GM12878 (cell line): ENCODE measurements at regions not wholly inside any gene's neighbourhood (a gene's known extent, or its start where the extent isn't known, plus 50 kb on each side); places are given as distances from the start of the nearest gene placed in this dataset.

Source experiments
- ATAC-seq: fragments of 200-7000 bp; cut with Tn5 transposase; 3 replicates; pipeline ENCODE4 v1.9.1; 2020; ENCODE audit warnings: mild to moderate bottlenecking, moderate library complexity
- BruUV-seq: library from RNA; stranded (reverse); fragments of 400-500 nt; replicated peaks from 2 replicates; lab custom pipeline; 2021; lab: Mats Ljungman, UMichigan
- CTCF ChIA-PET: fragments of 300-600 bp; sonication (Branson Sonifier 250); formaldehyde crosslinking; extraction: SDS; loops from one replicate; lab custom pipeline; 2021; ENCODE audit warnings: inconsistent platforms; lab: Yijun Ruan, JAX
- POLR2A ChIA-PET: fragments of 350-600 bp; formaldehyde crosslinking; extraction: SDS; loops from one replicate; lab custom pipeline; 2021; ENCODE audit warnings: inconsistent platforms; lab: Charles Lee
- RAD21 ChIA-PET: fragments of 300-600 bp; sonication (Branson Sonifier 250); formaldehyde crosslinking; loops from one replicate; lab custom pipeline; 2023; ENCODE audit warnings: antibody characterized with exemption; ENCODE audit not compliant: unreplicated experiment; lab: Charles Lee
- SMC1A ChIA-PET: fragments of 300-600 bp; sonication (Branson Sonifier 250); formaldehyde crosslinking; loops from one replicate; lab custom pipeline; 2023; ENCODE audit not compliant: unreplicated experiment, uncharacterized antibody; lab: Charles Lee
- DNase-seq: peaks from one replicate; pipeline ENCODE4 v3.0.0-alpha.2; 2011; ENCODE audit warnings: low read depth, low spot score
- FAIRE-seq: peaks from 3 replicates; lab custom pipeline; 2011; peaks lifted over from hg19 to GRCh38; lab: Jason Lieb, UNC
- H2AFZ ChIP-seq: 2 replicates; pipeline ENCODE4 v1.6.0; 2011; ENCODE audit warnings: low read depth, low read length, control low read depth; ENCODE audit not compliant: control insufficient read depth
- H3K27ac ChIP-seq: 2 replicates; pipeline ENCODE4 v1.5.1; 2011; ENCODE audit warnings: control low read depth; ENCODE audit not compliant: control insufficient read depth, insufficient read depth
- H3K27me3 ChIP-seq, 2 experiments: replicated peaks in 1 of 2; 2 replicates each; pipeline versions ENCODE4 v1.6.0 to v1.6.1; 2011; ENCODE audit warnings: low read length in 1 of 2; ENCODE audit not compliant: control insufficient read depth in 2 of 2, insufficient read depth in 2 of 2
- H3K36me3 ChIP-seq, 2 experiments: 2 replicates each; pipeline ENCODE4 v1.5.1; 2011; ENCODE audit warnings: low read length in 1 of 2; ENCODE audit not compliant: control insufficient read depth in 2 of 2, insufficient read depth in 2 of 2
- H3K4me1 ChIP-seq: 2 replicates; pipeline ENCODE4 v1.6.1; 2011; ENCODE audit warnings: mild to moderate bottlenecking, low read length, moderate library complexity, mixed read lengths; ENCODE audit not compliant: control insufficient read depth, insufficient read depth
- H3K4me2 ChIP-seq: 2 replicates; pipeline ENCODE4 v1.6.0; 2011; ENCODE audit warnings: control low read depth; ENCODE audit not compliant: control insufficient read depth, insufficient read depth
- H3K4me3 ChIP-seq: fragments of 200-600 bp; sonication (generic); 2 replicates; pipeline ENCODE4 v1.5.1; 2016
- H3K79me2 ChIP-seq: 2 replicates; pipeline ENCODE4 v1.6.0; 2011; ENCODE audit warnings: low read length; ENCODE audit not compliant: control insufficient read depth, insufficient read depth
- H3K9ac ChIP-seq: 2 replicates; pipeline ENCODE4 v1.8.0; 2011; ENCODE audit warnings: low read length, control low read depth, mixed read lengths; ENCODE audit not compliant: control insufficient read depth, insufficient read depth
- H3K9me3 ChIP-seq: replicated peaks from 3 replicates; pipeline ENCODE4 v1.5.1; 2011; ENCODE audit warnings: mild to moderate bottlenecking, low read length; ENCODE audit not compliant: control insufficient read depth, insufficient read depth
- H4K20me1 ChIP-seq: 2 replicates; pipeline ENCODE4 v1.6.0; 2011; ENCODE audit not compliant: control insufficient read depth, insufficient read depth
- ATF3 ChIP-seq: IDR thresholded peaks from 2 replicates; pipeline ENCODE4 v1.6.1; 2011; ENCODE audit warnings: low read depth, mild to moderate bottlenecking, low read length, moderate library complexity, borderline replicate concordance; ENCODE audit errors: extremely low read depth
- BCL11A ChIP-seq: IDR thresholded peaks from 2 replicates; pipeline ENCODE4 v1.6.1; 2011; ENCODE audit warnings: low read depth, low read length
- EP300 ChIP-seq, 2 experiments: fragments of 150-350 bp in 1 of 2; IDR thresholded peaks; 2 replicates each; pipeline ENCODE4 v1.6.1; 2011 to 2012; ENCODE audit warnings: low read depth in 2 of 2, low read length in 2 of 2, borderline replicate concordance in 1 of 2, improper control_type of control experiment in 1 of 2, inconsistent platforms in 1 of 2; ENCODE audit not compliant: control insufficient read depth in 1 of 2
- GATAD2B ChIP-seq: fragments of 450-650 bp; conservative IDR thresholded peaks from 2 replicates; pipeline ENCODE4 v1.6.1; 2017; ENCODE audit warnings: low read depth, mild to moderate bottlenecking, moderate library complexity
- HDAC2 ChIP-seq: fragments of 200-600 bp; sonication (generic); IDR thresholded peaks from 2 replicates; pipeline ENCODE4 v1.6.1; 2017
- IKZF2 ChIP-seq, 2 experiments: fragments of 450-650 bp; IDR thresholded peaks; 2 replicates each; pipeline ENCODE4 v1.6.1; 2017; ENCODE audit warnings: mild to moderate bottlenecking in 2 of 2, moderate library complexity in 2 of 2
- JUND ChIP-seq: IDR thresholded peaks from 2 replicates; pipeline ENCODE4 v1.6.1; 2012; ENCODE audit warnings: low read depth, mild to moderate bottlenecking, low read length, improper control_type of control experiment, moderate library complexity
- KLF5 ChIP-seq: fragments of 450-650 bp; IDR thresholded peaks from 2 replicates; pipeline ENCODE4 v1.6.1; 2014; ENCODE audit warnings: mild to moderate bottlenecking; ENCODE audit not compliant: partially characterized antibody
- NFIC ChIP-seq: IDR thresholded peaks from 2 replicates; pipeline ENCODE4 v1.6.1; 2012; ENCODE audit warnings: low read depth, mild to moderate bottlenecking, inconsistent platforms, low read length, moderate library complexity
- NFXL1 ChIP-seq: fragments of 450-650 bp; IDR thresholded peaks from 2 replicates; pipeline ENCODE4 v1.6.1; 2017; ENCODE audit warnings: antibody characterized with exemption, mild to moderate bottlenecking, borderline replicate concordance
- NFYB ChIP-seq: IDR thresholded peaks from 2 replicates; pipeline ENCODE4 v1.6.1; 2011; ENCODE audit warnings: low read depth, mild to moderate bottlenecking, low read length, improper control_type of control experiment, moderate library complexity; ENCODE audit not compliant: insufficient read depth
- POLR2A ChIP-seq: IDR thresholded peaks from 2 replicates; pipeline ENCODE4 v1.6.1; 2011; ENCODE audit warnings: low read depth, mild to moderate bottlenecking, low read length
- POU2F2 ChIP-seq: IDR thresholded peaks from 3 replicates; pipeline ENCODE4 v1.6.1; 2011; ENCODE audit warnings: low read depth, mild to moderate bottlenecking, low read length, borderline replicate concordance
- TAF1 ChIP-seq: IDR thresholded peaks from 2 replicates; pipeline ENCODE4 v1.6.1; 2011; ENCODE audit warnings: mild to moderate bottlenecking, low read depth, low read length, borderline replicate concordance
- YY1 ChIP-seq: IDR thresholded peaks from 2 replicates; pipeline ENCODE4 v1.6.1; 2011; ENCODE audit warnings: low read depth, mild to moderate bottlenecking, low read length
- ZZZ3 ChIP-seq: IDR thresholded peaks from 2 replicates; pipeline ENCODE4 v1.6.1; 2011; ENCODE audit warnings: low read depth; ENCODE audit not compliant: control insufficient read depth, insufficient read length
- WGBS: methylation state at CpG from one replicate; pipeline ENCODE4 v1.1.6; 2016; ENCODE audit warnings: low lambda C conversion rate; ENCODE audit not compliant: insufficient replicate concordance, insufficient coverage; ENCODE audit errors: missing lambda C conversion rate; 5-methylcytosine and 5-hydroxymethylcytosine counted together
- in situ Hi-C: fragments of 300-500 bp; cut with MboI; formaldehyde crosslinking; loops from 9 replicates; pipeline ENCODE4 v1.14.3; 2018; ENCODE audit warnings: mixed read lengths
- intact Hi-C: fragments of 100-400 bp; cut with micrococcal nuclease; formaldehyde crosslinking; loops from one replicate; pipeline ENCODE4 v1.14.2; 2022; ENCODE audit not compliant: unreplicated experiment

- TF ChIP-seq POLR2A: no peak
- no peak for TF ChIP-seq BCL11A
- no peak for TF ChIP-seq POU2F2
Measured at GRCh38 chr2:200218645-200219044, 87.8 kb upstream of the SPATS2L start (continued).

GRCh38 chr2:200219309-200220113, 87.0 kb upstream of the SPATS2L start:
- DNase-seq (no peak), FAIRE-seq (no peak), ATAC-seq (no peak)
- no peaks in the 10 kb centered on the region for H3K36me3 ChIP-seq
- no peaks in the 10 kb centered on the region for H3K27me3 ChIP-seq
- in situ Hi-C loops (no loop called here), intact Hi-C loops (no loop called here)
- TF ChIP-seq JUND (no peak), KLF5 (no peak), GATAD2B (no peak), HDAC2 (no peak), BCL11A (no peak)
- ChIA-PET RAD21 (no interaction called here), SMC1A (no interaction called here), CTCF (no interaction called here), POLR2A (no interaction called here)
- H2AFZ ChIP-seq: no peak overlapping the region
- H3K9ac ChIP-seq: no peak overlapping the region
- BruUV-seq: no TSS peak
- H3K4me2 ChIP-seq: no peak overlapping the region
- 38% methylated on average over 3 of the region's 3 CpGs for WGBS
- H3K4me3 ChIP-seq: no peak overlapping the region
- H3K27ac ChIP-seq: no peak overlapping the region
- H3K79me2 ChIP-seq: no peaks in the 10 kb centered on the region
- H3K9me3 ChIP-seq: no peaks in the 10 kb centered on the region
- H3K4me1 ChIP-seq: no peaks in the 10 kb centered on the region
- no peaks in the 10 kb centered on the region for H4K20me1 ChIP-seq

- in situ Hi-C loops: no loop called here
- BruUV-seq: no TSS peak
Measured at GRCh38 chr2:200220251-200220650, 86.2 kb upstream of the SPATS2L start.

More at GRCh38 chr2:200220251-200220650, 86.2 kb upstream of the SPATS2L start:
- H3K4me1 ChIP-seq: no peaks in the 10 kb centered on the region
- ChIA-PET CTCF (no interaction called here), SMC1A (no interaction called here), RAD21 (no interaction called here), POLR2A (no interaction called here)
- H3K79me2 ChIP-seq: no peaks in the 10 kb centered on the region
- WGBS: 4% methylated on average over 4 of the region's 4 CpGs
- ATAC-seq (no peak), FAIRE-seq (no peak), DNase-seq (no peak)
- no peak overlapping the region for H3K4me3 ChIP-seq
- H3K4me2 ChIP-seq: no peak overlapping the region
- no peaks in the 10 kb centered on the region for H4K20me1 ChIP-seq
- H2AFZ ChIP-seq: no peak overlapping the region
- H3K36me3 ChIP-seq: no peaks in the 10 kb centered on the region
- TF ChIP-seq ZZZ3 (no peak), YY1 (no peak), ATF3 (no peak), KLF5 (no peak), EP300 (IDR thresholded peaks at IDR 0.05; ENCODE audit: borderline replicate concordance in 1 of 2, control insufficient read depth in 1 of 2, low read depth in 2 of 2, low read length in 2 of 2) (no peak), NFXL1 (no peak), IKZF2 (IDR thresholded peaks at IDR 0.05) (no peak), NFIC (no peak), TAF1 (no peak), NFYB (no peak)
- no peaks in the 10 kb centered on the region for H3K9me3 ChIP-seq
- H3K27me3 ChIP-seq: no peaks in the 10 kb centered on the region
- H3K27ac ChIP-seq: no peak overlapping the region
- H3K9ac ChIP-seq: no peak overlapping the region
- intact Hi-C loops: no loop called here
